ENCODE measurements at regions not wholly inside any gene's neighbourhood (a gene's known extent, or its start where the extent isn't known, plus 50 kb on each side); places are given as distances from the start of the nearest gene placed in this dataset.

DNA sequence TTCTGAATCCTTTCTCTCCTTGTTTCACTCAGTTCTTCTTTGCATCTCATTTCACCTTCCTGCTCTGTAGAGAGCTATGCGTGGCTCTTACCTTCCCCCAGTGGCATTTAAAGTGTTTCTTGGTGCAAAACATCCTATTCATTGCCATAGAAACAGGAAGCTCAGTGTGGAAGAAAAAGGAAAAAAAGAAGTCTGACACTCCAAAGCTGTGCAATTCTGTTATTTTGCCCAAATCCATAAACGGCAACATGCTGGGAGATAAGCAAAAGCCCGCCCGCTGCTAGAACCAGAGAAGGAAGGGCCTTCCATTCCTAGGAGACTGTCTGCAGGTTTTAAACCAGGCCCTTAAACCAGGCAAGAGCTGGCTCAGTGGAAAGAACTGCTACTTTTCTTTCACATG lies 247.1 kb downstream of the HIVEP2 start:
- no peak overlapping the region for H2AFZ ChIP-seq (ENCODE audit: control insufficient read depth, low read length)
- no peak for TF ChIP-seq EZH2 (IDR thresholded peaks at IDR 0.05; ENCODE audit: low read length)
- TF ChIP-seq, protein P1, sequence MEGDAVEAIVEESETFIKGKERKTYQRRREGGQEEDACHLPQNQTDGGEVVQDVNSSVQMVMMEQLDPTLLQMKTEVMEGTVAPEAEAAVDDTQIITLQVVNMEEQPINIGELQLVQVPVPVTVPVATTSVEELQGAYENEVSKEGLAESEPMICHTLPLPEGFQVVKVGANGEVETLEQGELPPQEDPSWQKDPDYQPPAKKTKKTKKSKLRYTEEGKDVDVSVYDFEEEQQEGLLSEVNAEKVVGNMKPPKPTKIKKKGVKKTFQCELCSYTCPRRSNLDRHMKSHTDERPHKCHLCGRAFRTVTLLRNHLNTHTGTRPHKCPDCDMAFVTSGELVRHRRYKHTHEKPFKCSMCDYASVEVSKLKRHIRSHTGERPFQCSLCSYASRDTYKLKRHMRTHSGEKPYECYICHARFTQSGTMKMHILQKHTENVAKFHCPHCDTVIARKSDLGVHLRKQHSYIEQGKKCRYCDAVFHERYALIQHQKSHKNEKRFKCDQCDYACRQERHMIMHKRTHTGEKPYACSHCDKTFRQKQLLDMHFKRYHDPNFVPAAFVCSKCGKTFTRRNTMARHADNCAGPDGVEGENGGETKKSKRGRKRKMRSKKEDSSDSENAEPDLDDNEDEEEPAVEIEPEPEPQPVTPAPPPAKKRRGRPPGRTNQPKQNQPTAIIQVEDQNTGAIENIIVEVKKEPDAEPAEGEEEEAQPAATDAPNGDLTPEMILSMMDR (optimal IDR thresholded peaks at IDR 0.05 in 1 of 3, IDR thresholded peaks at IDR 0.05 in 1 of 3, conservative IDR thresholded peaks at IDR 0.05 in 1 of 3; ENCODE audit: extremely low read depth in 1 of 3, insufficient read depth in 2 of 3, low read length in 3 of 3) = no peak
- dilution Hi-C loops (cut with MboI; ENCODE audit: extremely low pct_ligation_motif_present, low sequenced_read_pairs) = no loop called here
- H3K9me3 ChIP-seq (ENCODE audit: control insufficient read depth, low read depth, low read length) = no peaks in the 10 kb centered on the region
- peaks cover 12% of the 10 kb centered on the region for H3K4me1 ChIP-seq (ENCODE audit: control insufficient read depth, extremely low read depth, insufficient read depth, low read length)
- H3K9me1 ChIP-seq (ENCODE audit: control insufficient read depth, extremely low read depth, insufficient read depth, low read length) = no peaks in the 10 kb centered on the region
- no peaks in the 10 kb centered on the region for H4K20me1 ChIP-seq (ENCODE audit: control insufficient read depth, extremely low read depth, insufficient read depth, low read length)
- no peaks in the 10 kb centered on the region for H3K36me3 ChIP-seq (ENCODE audit: control insufficient read depth in 2 of 2, extremely low read depth in 1 of 2, insufficient read depth in 2 of 2, low read length in 2 of 2)
- no peak overlapping the region for H3K4me2 ChIP-seq (ENCODE audit: control insufficient read depth, extremely low read depth, insufficient read depth, low read depth, low read length)
- no peaks in the 10 kb centered on the region for H3K79me2 ChIP-seq (ENCODE audit: control insufficient read depth, insufficient read depth, low read length)
- DNase-seq (ENCODE audit: low read depth, low spot score) = no peak
- no peak overlapping the region for H3K9ac ChIP-seq (ENCODE audit: control insufficient read depth, extremely low read depth, insufficient read depth, low read length)
- H3K27ac ChIP-seq (ENCODE audit: control insufficient read depth, insufficient read depth, low read length) = no peak overlapping the region
- FAIRE-seq = no peak
- no peaks in the 10 kb centered on the region for H3K27me3 ChIP-seq (ENCODE audit: control insufficient read depth, extremely low read depth, insufficient read depth, low read length)
- H3K4me3 ChIP-seq (ENCODE audit: control insufficient read depth in 2 of 3, extremely low read depth in 1 of 3, insufficient read depth in 2 of 3, low read depth in 1 of 3, low read length in 3 of 3) = no peak overlapping the region

DNA sequence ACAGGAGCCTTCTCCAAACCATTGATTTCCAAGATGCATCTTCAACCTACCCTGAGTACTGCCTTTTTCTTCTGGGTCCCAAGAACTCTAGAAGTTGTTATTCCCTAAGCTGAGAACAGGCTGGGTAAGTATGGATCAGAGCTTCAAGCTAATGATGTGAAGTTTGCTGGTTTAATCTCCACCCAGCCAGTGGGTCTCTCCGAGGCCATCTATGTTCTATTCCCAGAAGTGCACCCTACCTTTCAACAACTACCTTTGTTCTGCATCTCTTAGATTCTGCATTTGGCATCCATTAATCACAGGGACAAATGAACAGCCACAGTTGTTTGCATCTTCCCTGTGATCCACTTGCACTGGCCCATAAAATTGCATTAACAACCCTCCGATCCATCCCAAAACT lies 246.2 kb downstream of the HIVEP2 start:
- H3K27me3 ChIP-seq (ENCODE audit: control insufficient read depth, extremely low read depth, insufficient read depth, low read length) = no peaks in the 10 kb centered on the region
- no peaks in the 10 kb centered on the region for H3K9me1 ChIP-seq (ENCODE audit: control insufficient read depth, extremely low read depth, insufficient read depth, low read length)
- H3K27ac ChIP-seq (ENCODE audit: control insufficient read depth, insufficient read depth, low read length) = no peak overlapping the region
- no peaks in the 10 kb centered on the region for H3K36me3 ChIP-seq (ENCODE audit: control insufficient read depth in 2 of 2, extremely low read depth in 1 of 2, insufficient read depth in 2 of 2, low read length in 2 of 2)
- H4K20me1 ChIP-seq (ENCODE audit: control insufficient read depth, extremely low read depth, insufficient read depth, low read length) = no peaks in the 10 kb centered on the region
- FAIRE-seq (peak; percentile 63), DNase-seq (ENCODE audit: low read depth, low spot score) (no peak)
- no peak overlapping the region for H3K9ac ChIP-seq (ENCODE audit: control insufficient read depth, extremely low read depth, insufficient read depth, low read length)
- H3K4me1 ChIP-seq (ENCODE audit: control insufficient read depth, extremely low read depth, insufficient read depth, low read length) = peaks cover 16% of the 10 kb centered on the region
- H3K4me2 ChIP-seq (ENCODE audit: control insufficient read depth, extremely low read depth, insufficient read depth, low read depth, low read length) = no peak overlapping the region
- no peaks in the 10 kb centered on the region for H3K79me2 ChIP-seq (ENCODE audit: control insufficient read depth, insufficient read depth, low read length)
- TF ChIP-seq, protein P1 (optimal IDR thresholded peaks at IDR 0.05 in 1 of 3, IDR thresholded peaks at IDR 0.05 in 1 of 3, conservative IDR thresholded peaks at IDR 0.05 in 1 of 3; ENCODE audit: extremely low read depth in 1 of 3, insufficient read depth in 2 of 3, low read length in 3 of 3) = peak; percentile 23 to 41 (median 28)
- no peak for TF ChIP-seq EZH2 (IDR thresholded peaks at IDR 0.05; ENCODE audit: low read length)
- no peak overlapping the region for H2AFZ ChIP-seq (ENCODE audit: control insufficient read depth, low read length)
- no peaks in the 10 kb centered on the region for H3K9me3 ChIP-seq (ENCODE audit: control insufficient read depth, low read depth, low read length)
- dilution Hi-C loops (cut with MboI; ENCODE audit: extremely low pct_ligation_motif_present, low sequenced_read_pairs) = no loop called here
- no peak overlapping the region for H3K4me3 ChIP-seq (ENCODE audit: control insufficient read depth in 2 of 3, extremely low read depth in 1 of 3, insufficient read depth in 2 of 3, low read depth in 1 of 3, low read length in 3 of 3)
